IMR-90 (cell line): ENCODE measurements at regions not wholly inside any gene's neighbourhood (a gene's known extent, or its start where the extent isn't known, plus 50 kb on each side); places are given as distances from the start of the nearest gene placed in this dataset.

ENCODE experiments used
- ATAC-seq: fragments of 200-7000 bp; cut with Tn5 transposase; 2 replicates; pipeline ENCODE4 v1.9.1; 2020; ENCODE audit warnings: low read depth, mild to moderate bottlenecking, moderate library complexity
- BruUV-seq: library from RNA; stranded (reverse); fragments of 400-500 nt; replicated peaks from 2 replicates; lab custom pipeline; 2021; lab: Mats Ljungman, UMichigan
- CTCF ChIA-PET: fragments of 300-600 bp; formaldehyde crosslinking; extraction: SDS; loops from one replicate; lab custom pipeline; 2021; ENCODE audit warnings: antibody characterized with exemption; lab: Yijun Ruan, JAX
- POLR2A ChIA-PET: fragments of 300-600 bp; sonication (Branson Sonifier 250); formaldehyde crosslinking; loops from one replicate; lab custom pipeline; 2022; ENCODE audit warnings: antibody characterized with exemption; ENCODE audit not compliant: unreplicated experiment; lab: Charles Lee
- DNase-seq: peaks from one replicate; pipeline ENCODE4 v3.0.0; 2013
- H2AFZ ChIP-seq: replicated peaks from 2 replicates; pipeline ENCODE3; 2013; ENCODE audit warnings: low read length, mild to moderate bottlenecking; ENCODE audit not compliant: poor library complexity
- H2AK5ac ChIP-seq: 2 replicates; pipeline ENCODE4 v1.6.1; 2013; ENCODE audit warnings: low read depth, low read length, inconsistent platforms
- H2AK9ac ChIP-seq: replicated peaks from 2 replicates; pipeline ENCODE3; 2013; ENCODE audit warnings: mild to moderate bottlenecking, low read depth, low read length, moderate library complexity; ENCODE audit not compliant: poor library complexity
- H2BK120ac ChIP-seq: 2 replicates; pipeline ENCODE4 v1.6.1; 2013; ENCODE audit warnings: low read depth, low read length, inconsistent platforms
- H2BK15ac ChIP-seq: 3 replicates; pipeline ENCODE4 v1.6.1; 2013; ENCODE audit warnings: low read depth, low read length, inconsistent platforms
- H2BK20ac ChIP-seq: 2 replicates; pipeline ENCODE4 v1.6.1; 2013; ENCODE audit warnings: low read depth, mild to moderate bottlenecking, inconsistent platforms, low read length, moderate library complexity
- H2BK5ac ChIP-seq: 2 replicates; pipeline ENCODE4 v1.6.1; 2013; ENCODE audit warnings: mild to moderate bottlenecking, low read depth, low read length, inconsistent platforms; ENCODE audit not compliant: poor library complexity, severe bottlenecking
- H3K14ac ChIP-seq: replicated peaks from 2 replicates; pipeline ENCODE4 v1.6.1; 2013; ENCODE audit warnings: low read depth, low read length, inconsistent platforms
- H3K18ac ChIP-seq: 2 replicates; pipeline ENCODE4 v1.6.1; 2013; ENCODE audit warnings: low read depth, low read length, control low read depth
- H3K23ac ChIP-seq: 2 replicates; pipeline ENCODE4 v1.6.1; 2013; ENCODE audit warnings: low read depth, low read length, inconsistent platforms
- H3K27ac ChIP-seq: 2 replicates; pipeline ENCODE4 v1.5.1; 2013; ENCODE audit warnings: mild to moderate bottlenecking, control low read depth, low read length; ENCODE audit not compliant: insufficient read depth
- H3K27me3 ChIP-seq: 2 replicates; pipeline ENCODE4 v1.6.1; 2013; ENCODE audit warnings: low read length; ENCODE audit not compliant: control insufficient read depth, insufficient read depth
- H3K36me3 ChIP-seq: 2 replicates; pipeline ENCODE4 v1.6.1; 2013; ENCODE audit warnings: low read length, mixed read lengths; ENCODE audit not compliant: control insufficient read depth, insufficient read depth
- H3K4ac ChIP-seq: 2 replicates; pipeline ENCODE4 v1.6.1; 2013; ENCODE audit warnings: low read depth, low read length, inconsistent platforms
- H3K4me1 ChIP-seq: 2 replicates; pipeline ENCODE4 v1.6.1; 2013; ENCODE audit warnings: low read length, mixed read lengths; ENCODE audit not compliant: control insufficient read depth, insufficient read depth
- H3K4me2 ChIP-seq: 2 replicates; pipeline ENCODE4 v1.6.1; 2013; ENCODE audit warnings: low read depth, mild to moderate bottlenecking, control low read depth, low read length, moderate library complexity
- H3K4me3 ChIP-seq: 2 replicates; pipeline ENCODE4 v1.5.1; 2013; ENCODE audit warnings: low read depth, mild to moderate bottlenecking, control low read depth, low read length, moderate library complexity; ENCODE audit not compliant: insufficient read depth
- H3K56ac ChIP-seq: 2 replicates; pipeline ENCODE4 v1.6.1; 2013; ENCODE audit warnings: low read length, inconsistent platforms; ENCODE audit not compliant: insufficient read depth; ENCODE audit errors: extremely low read depth
- H3K79me1 ChIP-seq, 2 experiments: 2 replicates each; pipeline ENCODE4 v1.6.1; 2013; ENCODE audit warnings: low read length in 2 of 2, inconsistent platforms in 1 of 2, low read depth in 1 of 2
- H3K9ac ChIP-seq: 2 replicates; pipeline ENCODE4 v1.6.1; 2013; ENCODE audit warnings: low read depth, low read length, control low read depth
- H3K9me1 ChIP-seq: 2 replicates; pipeline ENCODE4 v1.6.1; 2013; ENCODE audit warnings: low read length, inconsistent platforms; ENCODE audit not compliant: insufficient read depth
- H3K9me3 ChIP-seq: 2 replicates; pipeline ENCODE4 v1.6.1; 2013; ENCODE audit warnings: low read length; ENCODE audit not compliant: control insufficient read depth, insufficient read depth
- H4K20me1 ChIP-seq: 2 replicates; pipeline ENCODE4 v1.6.1; 2013; ENCODE audit warnings: low read length, inconsistent platforms; ENCODE audit not compliant: insufficient read depth
- H4K5ac ChIP-seq: 2 replicates; pipeline ENCODE4 v1.6.1; 2013; ENCODE audit warnings: mild to moderate bottlenecking, low read depth, low read length, control low read depth
- H4K8ac ChIP-seq, 2 experiments: 2 replicates each; pipeline ENCODE4 v1.6.1; 2013; ENCODE audit warnings: low read depth in 2 of 2, low read length in 2 of 2, control low read depth in 1 of 2, inconsistent platforms in 1 of 2
- H4K91ac ChIP-seq: 2 replicates; pipeline ENCODE4 v1.6.1; 2013; ENCODE audit warnings: low read depth, low read length, inconsistent platforms; ENCODE audit not compliant: insufficient read depth
- FOS ChIP-seq: fragments of 150-350 bp; IDR thresholded peaks from 2 replicates; pipeline ENCODE4 v1.6.1; 2016; ENCODE audit warnings: low read depth, low read length
- MAZ ChIP-seq: IDR thresholded peaks from 2 replicates; pipeline ENCODE4 v1.6.1; 2012; ENCODE audit warnings: low read depth, mild to moderate bottlenecking, low read length, improper control_type of control experiment, moderate library complexity, borderline replicate concordance
- RFX5 ChIP-seq: IDR thresholded peaks from 2 replicates; pipeline ENCODE4 v1.8.0; 2012; ENCODE audit warnings: low read depth, mild to moderate bottlenecking, low read length, moderate library complexity
- WGBS, 2 experiments: methylation state at CpG; one replicate each; pipeline versions ENCODE4 v1.1.5 to v1.1.7; 2013; ENCODE audit warnings: missing lambda C conversion rate in 2 of 2; ENCODE audit not compliant: insufficient read length in 1 of 2; ENCODE audit errors: extremely low coverage in 2 of 2; 5-methylcytosine and 5-hydroxymethylcytosine counted together
- dilution Hi-C: fragments of 300-500 bp; cut with HindIII; formaldehyde crosslinking; loops from one replicate; pipeline ENCODE4 v1.14.3; 2018; ENCODE audit warnings: low sequenced_read_pairs; ENCODE audit not compliant: unreplicated experiment
- in situ Hi-C: fragments of 300-500 bp; cut with MboI; formaldehyde crosslinking; loops from 3 replicates; pipeline ENCODE4 v1.14.3; 2019; ENCODE audit warnings: low sequenced_read_pairs, inconsistent platforms, mixed read lengths
- intact Hi-C: fragments of 100-400 bp; cut with micrococcal nuclease; formaldehyde crosslinking; loops from 2 replicates; pipeline ENCODE4 v1.10.0; 2022

- Histone ChIP-seq H3K14ac (no peak overlapping the region), H3K4me2 (no peak overlapping the region), H3K4me3 (no peak overlapping the region), H4K5ac (no peak overlapping the region), H3K18ac (no peak overlapping the region), H2AFZ (no peak overlapping the region), H2BK120ac (no peak overlapping the region), H4K91ac (no peak overlapping the region), H4K8ac (no peak overlapping the region), H3K27me3 (no peaks in the 10 kb centered on the region), H2AK5ac (no peak overlapping the region), H3K4ac (no peak overlapping the region), H3K36me3 (peaks cover 8% of the 10 kb centered on the region; the same call in 1 of the 2 replicates), H2BK15ac (no peak overlapping the region), H3K9ac (no peak overlapping the region), H4K20me1 (peaks cover 37% of the 10 kb centered on the region), H3K9me3 (no peaks in the 10 kb centered on the region), H3K23ac (no peak overlapping the region), H2AK9ac (no peak overlapping the region), H3K27ac (no peak overlapping the region), H3K9me1 (peaks cover 6% of the 10 kb centered on the region), H3K79me1 (peaks cover 43 to 59% of the 10 kb centered on the region in 2 experiments), H3K4me1 (peaks cover 6% of the 10 kb centered on the region), H2BK20ac (no peak overlapping the region), H3K56ac (no peak overlapping the region), H2BK5ac (no peak overlapping the region)
- TF ChIP-seq MAZ = no peak
- no peak for TF ChIP-seq RFX5
- TF ChIP-seq FOS = no peak
- WGBS, 2 experiments = no CpG with 5 or more reads among the region's 1 CpG
- BruUV-seq = no TSS peak
- DNase-seq (no peak), ATAC-seq (no peak)
- intact Hi-C loops (no loop called here), dilution Hi-C loops (no loop called here), in situ Hi-C loops (no loop called here)
- ChIA-PET CTCF (no interaction called here), POLR2A (no interaction called here)
Measured at GRCh38 chr7:131045526-131045925, 282.1 kb upstream of the MKLN1 start.
